K562 (cell line): ENCODE measurements at regions not wholly inside any gene's neighbourhood (a gene's known extent, or its start where the extent isn't known, plus 50 kb on each side); places are given as distances from the start of the nearest gene placed in this dataset.

ENCODE experiments used
- ATAC-seq: fragments of 200-7000 bp; cut with Tn5 transposase; 3 replicates; pipeline ENCODE4 v1.9.1; 2020; ENCODE audit warnings: moderate library complexity
- BruUV-seq: library from RNA; stranded (reverse); fragments of 400-500 nt; replicated peaks from 2 replicates; lab custom pipeline; 2021; lab: Mats Ljungman, UMichigan
- CTCF ChIA-PET: fragments of 300-600 bp; formaldehyde crosslinking; extraction: SDS; loops from one replicate; lab custom pipeline; 2021; ENCODE audit warnings: low intra/inter-chr PET ratio; lab: Yijun Ruan, JAX
- POLR2A ChIA-PET: fragments of 300-600, 350-650 bp; sonication (Branson Sonifier 250); formaldehyde crosslinking; extraction: SDS; loops from one replicate; lab custom pipeline; 2021; ENCODE audit warnings: antibody characterized with exemption, inconsistent platforms; lab: Yijun Ruan, JAX
- DNase-seq, 4 experiments: peaks; one replicate each; pipeline versions ENCODE4 v3.0.0 to v3.0.0-alpha.2; 2011 to 2018; ENCODE audit warnings: low spot score in 3 of 4, mixed read lengths in 3 of 4; ENCODE audit errors: extremely low read depth in 1 of 4
- FAIRE-seq: peaks from 2 replicates; lab custom pipeline; 2011; peaks lifted over from hg19 to GRCh38; lab: Jason Lieb, UNC
- H2AFZ ChIP-seq: 2 replicates; pipeline ENCODE4 v1.6.0; 2011; ENCODE audit warnings: low read depth, low read length, control low read depth, inconsistent platforms
- H3K27ac ChIP-seq: fragments of 200-600 bp; 3 replicates; pipeline ENCODE4 v1.8.0; 2011; ENCODE audit warnings: low read depth, mild to moderate bottlenecking, control low read depth, inconsistent platforms, low read length, moderate library complexity, mixed read lengths; ENCODE audit errors: extremely low read depth
- H3K27me3 ChIP-seq, 2 experiments: fragments of 300-600 bp in 1 of 2; 2 replicates in 1 of 2; 3 replicates in 1 of 2; pipeline versions ENCODE4 v1.6.0 to v1.8.0; 2011; ENCODE audit warnings: inconsistent platforms in 2 of 2, low read length in 2 of 2, mild to moderate bottlenecking in 1 of 2, mixed read lengths in 1 of 2, moderate library complexity in 1 of 2; ENCODE audit not compliant: control insufficient read depth in 2 of 2, insufficient read depth in 2 of 2
- H3K36me3 ChIP-seq: fragments of 300-600 bp; 3 replicates; pipeline ENCODE4 v1.8.0; 2011; ENCODE audit warnings: mild to moderate bottlenecking, low read length, inconsistent platforms; ENCODE audit not compliant: control insufficient read depth, insufficient read depth
- H3K4me1 ChIP-seq, 2 experiments: fragments of 200-600 bp in 1 of 2; replicated peaks in 1 of 2; 2 replicates in 1 of 2; 3 replicates in 1 of 2; pipeline versions ENCODE4 v1.5.1 to v1.8.0; 2011; ENCODE audit warnings: inconsistent platforms in 2 of 2, low read length in 2 of 2, mild to moderate bottlenecking in 1 of 2, mixed read lengths in 1 of 2, moderate library complexity in 1 of 2; ENCODE audit not compliant: control insufficient read depth in 2 of 2, insufficient read depth in 2 of 2
- H3K4me2 ChIP-seq: 2 replicates; pipeline ENCODE4 v1.6.1; 2011; ENCODE audit warnings: low read length, control low read depth, inconsistent platforms, mixed read lengths; ENCODE audit not compliant: insufficient read depth
- H3K4me3 ChIP-seq: fragments of 200-600 bp; sonication (generic), shearing (Covaris generic); 2 replicates; pipeline ENCODE4 v1.5.1; 2016; ENCODE audit warnings: control low read depth, inconsistent platforms
- H3K79me2 ChIP-seq: fragments of 200-600 bp; 3 replicates; pipeline ENCODE4 v1.8.0; 2011; ENCODE audit warnings: low read length, inconsistent platforms; ENCODE audit not compliant: control insufficient read depth, insufficient read depth
- H3K9ac ChIP-seq, 2 experiments: 2 replicates each; pipeline versions ENCODE4 v1.6.0 to v1.6.1; 2011; ENCODE audit warnings: low read depth in 2 of 2, low read length in 2 of 2, control low read depth in 1 of 2, inconsistent platforms in 1 of 2, mild to moderate bottlenecking in 1 of 2, mixed read lengths in 1 of 2; ENCODE audit not compliant: insufficient read depth in 1 of 2
- H3K9me1 ChIP-seq: one replicate; pipeline ENCODE4 v1.6.0; 2011; ENCODE audit warnings: inconsistent platforms, mild to moderate bottlenecking, low read length, moderate library complexity; ENCODE audit not compliant: control insufficient read depth, insufficient read depth
- H3K9me3 ChIP-seq: replicated peaks from 2 replicates; pipeline ENCODE4 v1.5.1; 2011; ENCODE audit warnings: low read depth, low read length, inconsistent platforms; ENCODE audit not compliant: control insufficient read depth, insufficient read depth
- H4K20me1 ChIP-seq: replicated peaks from 2 replicates; pipeline ENCODE4 v1.6.1; 2011; ENCODE audit warnings: low read length, inconsistent platforms, mixed read lengths; ENCODE audit not compliant: control insufficient read depth, insufficient read depth
- BRCA1 ChIP-seq, 2 experiments: fragments of 450-650 bp in 1 of 2; sonication (generic) in 1 of 2; formaldehyde crosslinking in 1 of 2; IDR thresholded peaks; 2 replicates each; pipeline versions ENCODE4 v1.5.0 to v1.6.1; 2017 to 2020; ENCODE audit warnings: mild to moderate bottlenecking in 1 of 2, missing genetic modification reagents in 1 of 2
- BRD4 ChIP-seq: fragments of 200-600 bp; sonication (generic); IDR thresholded peaks from 2 replicates; pipeline ENCODE4 v1.6.1; 2017; ENCODE audit warnings: inconsistent platforms
- BRF2 ChIP-seq: IDR thresholded peaks from 3 replicates; pipeline ENCODE4 v1.6.1; 2011; ENCODE audit warnings: borderline replicate concordance, mild to moderate bottlenecking; ENCODE audit not compliant: insufficient read length, insufficient read depth
- CBX1 ChIP-seq: sonication (generic); IDR thresholded peaks from 2 replicates; pipeline ENCODE4 v1.6.1; 2016; ENCODE audit warnings: antibody characterized with exemption, low read depth, mild to moderate bottlenecking
- KDM4B ChIP-seq, 2 experiments: fragments of 450-650 bp in 1 of 2; sonication (generic) in 1 of 2; IDR thresholded peaks; 2 replicates each; pipeline ENCODE4 v1.6.1; 2016 to 2017; ENCODE audit warnings: borderline replicate concordance in 2 of 2, antibody characterized with exemption in 1 of 2, low read depth in 1 of 2, mild to moderate bottlenecking in 1 of 2
- LEF1 ChIP-seq: fragments of 450-650 bp; IDR thresholded peaks from 2 replicates; pipeline ENCODE4 v1.6.1; 2016; ENCODE audit warnings: mild to moderate bottlenecking
- RNF2 ChIP-seq: sonication (generic); IDR thresholded peaks from 2 replicates; pipeline ENCODE4 v1.6.1; 2016
- SREBF2 ChIP-seq: sonication (generic); formaldehyde crosslinking; IDR thresholded peaks from 2 replicates; pipeline ENCODE4 v1.4.0; 2020; ENCODE audit warnings: mild to moderate bottlenecking, missing genetic modification reagents
- TEAD2 ChIP-seq: fragments of 450-650 bp; IDR thresholded peaks from 2 replicates; pipeline ENCODE4 v1.6.1; 2016; ENCODE audit warnings: missing genetic modification characterization, control low read depth, missing compliant biosample characterization
- TSC22D4 ChIP-seq: fragments of 450-650 bp; IDR thresholded peaks from 2 replicates; pipeline ENCODE4 v1.6.1; 2016; ENCODE audit warnings: missing genetic modification characterization, missing biosample characterization, control low read depth
- WHSC1 ChIP-seq: IDR thresholded peaks from one replicate; pipeline ENCODE4 v1.6.1; 2012; ENCODE audit warnings: low read length, control low read depth, inconsistent platforms
- ZNF184 ChIP-seq: sonication (generic); formaldehyde crosslinking; IDR thresholded peaks from 2 replicates; pipeline ENCODE4 v1.5.0; 2020; ENCODE audit warnings: missing genetic modification reagents
- WGBS: fragments of 100-300 bp; shearing (Covaris generic); methylation state at CpG from one replicate; pipeline ENCODE4 v1.1.6; 2016; ENCODE audit warnings: low coverage, mixed read lengths; ENCODE audit not compliant: insufficient coverage; ENCODE audit errors: missing lambda C conversion rate; 5-methylcytosine and 5-hydroxymethylcytosine counted together
- in situ Hi-C: fragments of 300-500 bp; cut with MboI; formaldehyde crosslinking; loops from 4 replicates; pipeline ENCODE4 v1.15.0; 2018; ENCODE audit warnings: inconsistent platforms, mixed read lengths
- intact Hi-C: fragments of 100-400 bp; cut with micrococcal nuclease; formaldehyde crosslinking; loops from 2 replicates; pipeline ENCODE4 v1.14.2; 2022
- TF ChIP-seq, protein P1 (sequence below), 3 experiments: fragments of 200-800 bp in 1 of 3; sonication (Bioruptor generic) in 1 of 3; sonication (generic) in 1 of 3; formaldehyde crosslinking in 1 of 3; IDR thresholded peaks; 2 replicates each; pipeline versions ENCODE4 v1.6.1 to v1.8.0; 2016 to 2022; ENCODE audit warnings: mild to moderate bottlenecking in 2 of 3, missing compliant biosample characterization in 2 of 3, missing genetic modification characterization in 2 of 3, missing genetic modification reagents in 1 of 3
- TF ChIP-seq, protein P2 (sequence below), 2 experiments: fragments of 450-650 bp; IDR thresholded peaks; 2 replicates each; pipeline ENCODE4 v1.6.1; 2016
- TF ChIP-seq, protein P3 (sequence below): sonication (generic); formaldehyde crosslinking; IDR thresholded peaks from 2 replicates; pipeline ENCODE4 v1.8.0; 2023; ENCODE audit warnings: mild to moderate bottlenecking, missing genetic modification reagents

DNA sequence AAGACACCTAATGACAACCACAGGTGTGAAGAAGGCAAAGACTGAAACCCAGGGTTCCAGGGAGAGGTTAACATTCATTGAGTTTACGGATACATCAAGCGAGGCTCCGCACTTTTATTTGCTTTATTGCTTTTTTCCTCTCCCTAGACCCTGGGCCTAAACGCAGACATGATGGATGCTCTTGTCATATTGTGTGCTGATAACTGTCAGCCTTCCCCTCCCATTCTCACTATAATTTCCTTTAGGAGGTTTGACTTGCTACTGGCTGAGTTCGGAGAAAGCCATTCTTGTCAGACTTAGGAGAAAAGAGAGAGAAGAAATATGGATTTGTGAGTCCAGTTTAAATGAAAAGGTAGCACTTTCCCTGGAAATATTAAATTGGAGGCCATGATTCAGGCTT, 471.6 kb downstream of the DNAH5 start (continued):
- TF ChIP-seq TSC22D4 (tag) (no peak), BRD4 (no peak), BRCA1 (IDR thresholded peaks at IDR 0.05) (no peak), BRCA1 (CRISPR knock-in tag; IDR thresholded peaks at IDR 0.05) (no peak), KDM4B (IDR thresholded peaks at IDR 0.05; ENCODE audit: borderline replicate concordance in 2 of 2, low read depth in 1 of 2) (no peak)
- TF ChIP-seq, protein P1, sequence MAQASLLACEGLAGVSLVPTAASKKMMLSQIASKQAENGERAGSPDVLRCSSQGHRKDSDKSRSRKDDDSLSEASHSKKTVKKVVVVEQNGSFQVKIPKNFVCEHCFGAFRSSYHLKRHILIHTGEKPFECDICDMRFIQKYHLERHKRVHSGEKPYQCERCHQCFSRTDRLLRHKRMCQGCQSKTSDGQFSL (CRISPR knock-in tag; IDR thresholded peaks at IDR 0.05): no peak
- TF ChIP-seq, protein P1 (tag; IDR thresholded peaks at IDR 0.05): no peak

DNA sequence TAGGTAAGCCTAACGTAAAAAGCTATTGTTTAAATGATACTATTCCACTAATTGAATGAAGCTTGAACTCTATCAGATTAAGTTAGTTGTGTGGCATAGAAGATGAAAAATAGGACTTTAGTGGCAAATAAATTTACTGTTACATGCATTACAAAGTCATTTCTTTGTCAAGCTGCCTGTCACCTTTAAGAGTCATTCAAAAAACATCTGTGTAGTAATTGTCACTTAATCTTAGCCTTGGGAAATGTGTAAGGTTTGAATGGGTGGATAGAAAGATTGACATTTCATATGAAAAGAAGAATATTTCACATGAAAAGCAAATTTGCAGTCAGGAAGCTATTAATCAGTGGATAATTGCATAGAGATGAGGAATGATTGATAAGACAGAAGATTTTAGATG, 473.5 kb downstream of the DNAH5 start:
- Histone ChIP-seq H3K4me1 (no peaks in the 10 kb centered on the region), H3K9me1 (no peaks in the 10 kb centered on the region), H3K4me3 (no peak overlapping the region), H3K4me2 (no peak overlapping the region), H3K9ac (no peak overlapping the region), H3K36me3 (no peaks in the 10 kb centered on the region), H3K27ac (no peak overlapping the region), H3K79me2 (no peaks in the 10 kb centered on the region), H3K27me3 (no peaks in the 10 kb centered on the region), H3K9me3 (no peaks in the 10 kb centered on the region; the same call in 1 of the 2 replicates), H2AFZ (no peak overlapping the region), H4K20me1 (no peaks in the 10 kb centered on the region)
- FAIRE-seq (no peak), ATAC-seq (no peak), DNase-seq (no peak)
- intact Hi-C loops (no loop called here), in situ Hi-C loops (no loop called here)
- ChIA-PET POLR2A (no interaction called here), CTCF (no interaction called here)
- TF ChIP-seq, protein P2, sequence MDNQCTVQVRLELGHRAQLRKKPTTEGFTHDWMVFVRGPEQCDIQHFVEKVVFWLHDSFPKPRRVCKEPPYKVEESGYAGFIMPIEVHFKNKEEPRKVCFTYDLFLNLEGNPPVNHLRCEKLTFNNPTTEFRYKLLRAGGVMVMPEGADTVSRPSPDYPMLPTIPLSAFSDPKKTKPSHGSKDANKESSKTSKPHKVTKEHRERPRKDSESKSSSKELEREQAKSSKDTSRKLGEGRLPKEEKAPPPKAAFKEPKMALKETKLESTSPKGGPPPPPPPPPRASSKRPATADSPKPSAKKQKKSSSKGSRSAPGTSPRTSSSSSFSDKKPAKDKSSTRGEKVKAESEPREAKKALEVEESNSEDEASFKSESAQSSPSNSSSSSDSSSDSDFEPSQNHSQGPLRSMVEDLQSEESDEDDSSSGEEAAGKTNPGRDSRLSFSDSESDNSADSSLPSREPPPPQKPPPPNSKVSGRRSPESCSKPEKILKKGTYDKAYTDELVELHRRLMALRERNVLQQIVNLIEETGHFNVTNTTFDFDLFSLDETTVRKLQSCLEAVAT (IDR thresholded peaks at IDR 0.05): no peak
- no peak for TF ChIP-seq ZNF184 (CRISPR knock-in tag)
- TF ChIP-seq TEAD2 (tag): no peak
- no peak for TF ChIP-seq LEF1
- no peak for TF ChIP-seq RNF2
- no peak for TF ChIP-seq SREBF2 (CRISPR knock-in tag)
- no peak for TF ChIP-seq CBX1
- TF ChIP-seq WHSC1: no peak
- TF ChIP-seq, protein P3, sequence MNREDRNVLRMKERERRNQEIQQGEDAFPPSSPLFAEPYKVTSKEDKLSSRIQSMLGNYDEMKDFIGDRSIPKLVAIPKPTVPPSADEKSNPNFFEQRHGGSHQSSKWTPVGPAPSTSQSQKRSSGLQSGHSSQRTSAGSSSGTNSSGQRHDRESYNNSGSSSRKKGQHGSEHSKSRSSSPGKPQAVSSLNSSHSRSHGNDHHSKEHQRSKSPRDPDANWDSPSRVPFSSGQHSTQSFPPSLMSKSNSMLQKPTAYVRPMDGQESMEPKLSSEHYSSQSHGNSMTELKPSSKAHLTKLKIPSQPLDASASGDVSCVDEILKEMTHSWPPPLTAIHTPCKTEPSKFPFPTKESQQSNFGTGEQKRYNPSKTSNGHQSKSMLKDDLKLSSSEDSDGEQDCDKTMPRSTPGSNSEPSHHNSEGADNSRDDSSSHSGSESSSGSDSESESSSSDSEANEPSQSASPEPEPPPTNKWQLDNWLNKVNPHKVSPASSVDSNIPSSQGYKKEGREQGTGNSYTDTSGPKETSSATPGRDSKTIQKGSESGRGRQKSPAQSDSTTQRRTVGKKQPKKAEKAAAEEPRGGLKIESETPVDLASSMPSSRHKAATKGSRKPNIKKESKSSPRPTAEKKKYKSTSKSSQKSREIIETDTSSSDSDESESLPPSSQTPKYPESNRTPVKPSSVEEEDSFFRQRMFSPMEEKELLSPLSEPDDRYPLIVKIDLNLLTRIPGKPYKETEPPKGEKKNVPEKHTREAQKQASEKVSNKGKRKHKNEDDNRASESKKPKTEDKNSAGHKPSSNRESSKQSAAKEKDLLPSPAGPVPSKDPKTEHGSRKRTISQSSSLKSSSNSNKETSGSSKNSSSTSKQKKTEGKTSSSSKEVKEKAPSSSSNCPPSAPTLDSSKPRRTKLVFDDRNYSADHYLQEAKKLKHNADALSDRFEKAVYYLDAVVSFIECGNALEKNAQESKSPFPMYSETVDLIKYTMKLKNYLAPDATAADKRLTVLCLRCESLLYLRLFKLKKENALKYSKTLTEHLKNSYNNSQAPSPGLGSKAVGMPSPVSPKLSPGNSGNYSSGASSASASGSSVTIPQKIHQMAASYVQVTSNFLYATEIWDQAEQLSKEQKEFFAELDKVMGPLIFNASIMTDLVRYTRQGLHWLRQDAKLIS (CRISPR knock-in tag): no peak
- TF ChIP-seq BRF2: no peak
- BruUV-seq: no TSS peak
- WGBS: 0% methylated on average over 1 of the region's 1 CpG
